ENCODE measurements at regions not wholly inside any gene's neighbourhood (a gene's known extent, or its start where the extent isn't known, plus 50 kb on each side); places are given as distances from the start of the nearest gene placed in this dataset.

- DNase-seq (ENCODE audit: low read depth), result no peak
- H3K4me3 ChIP-seq (ENCODE audit: low read depth, low read length), result no peak overlapping the region
- TF ChIP-seq CTCF (IDR thresholded peaks at IDR 0.05; ENCODE audit: insufficient read depth, low read length), result no peak
Measured at GRCh38 chr1:34476371-34476770, 278.5 kb upstream of the GJB5 start.

GRCh38 chr1:34477632-34478141 is 277.2 kb upstream of the GJB5 start:
- no peak for TF ChIP-seq CTCF (IDR thresholded peaks at IDR 0.05; ENCODE audit: insufficient read depth, low read length)
- no peak for DNase-seq (ENCODE audit: low read depth)
- no peak overlapping the region for H3K4me3 ChIP-seq (ENCODE audit: low read depth, low read length)

- no peak overlapping the region for H3K4me3 ChIP-seq (ENCODE audit: low read depth, low read length)
- no peak for DNase-seq (ENCODE audit: low read depth)
- TF ChIP-seq CTCF (IDR thresholded peaks at IDR 0.05; ENCODE audit: insufficient read depth, low read length), result no peak
Measured at GRCh38 chr1:34478515-34479076, 276.3 kb upstream of the GJB5 start.

- H3K4me3 ChIP-seq (ENCODE audit: low read depth, low read length), result no peak overlapping the region
- no peak for DNase-seq (ENCODE audit: low read depth)
- TF ChIP-seq CTCF (IDR thresholded peaks at IDR 0.05; ENCODE audit: insufficient read depth, low read length), result no peak
Measured at GRCh38 chr1:34479731-34480130, 275.1 kb upstream of the GJB5 start.

- TF ChIP-seq CTCF (IDR thresholded peaks at IDR 0.05; ENCODE audit: insufficient read depth, low read length), result no peak
- H3K4me3 ChIP-seq (ENCODE audit: low read depth, low read length), result no peak overlapping the region
- DNase-seq (ENCODE audit: low read depth), result no peak
Measured at GRCh38 chr1:34488080-34488708, 266.7 kb upstream of the GJB5 start.

- DNase-seq (ENCODE audit: low read depth), result peak; percentile 19
- no peak for TF ChIP-seq CTCF (IDR thresholded peaks at IDR 0.05; ENCODE audit: insufficient read depth, low read length)
- H3K4me3 ChIP-seq (ENCODE audit: low read depth, low read length), result no peak overlapping the region
Measured at GRCh38 chr1:34500451-34500850, 254.4 kb upstream of the GJB5 start.
